T-helper 2 cell treated with Interferon-gamma antibody and Interleukin-4, amounts not matched to agents 5 μg/mL and 100 μg/mL, for 36 hours (primary cell): ENCODE measurements at regions not wholly inside any gene's neighbourhood (a gene's known extent, or its start where the extent isn't known, plus 50 kb on each side); places are given as distances from the start of the nearest gene placed in this dataset.

Experiments used
- DNase-seq: peaks from one replicate; pipeline ENCODE4 v3.0.0; 2021; ENCODE audit warnings: low spot score
- H3K27ac Mint-ChIP-seq: one replicate; pipeline ENCODE4 v1.8.0; 2021; ENCODE audit warnings: mild to moderate bottlenecking, mixed read lengths
- H3K27me3 Mint-ChIP-seq: one replicate; pipeline ENCODE4 v1.8.0; 2021; ENCODE audit warnings: low read depth, mixed read lengths
- H3K36me3 Mint-ChIP-seq: one replicate; pipeline ENCODE4 v1.8.0; 2021; ENCODE audit warnings: low read depth, mixed read lengths
- H3K4me1 Mint-ChIP-seq: one replicate; pipeline ENCODE4 v1.8.0; 2021; ENCODE audit warnings: low read depth, mixed read lengths
- H3K4me3 Mint-ChIP-seq: one replicate; pipeline ENCODE4 v1.8.0; 2022; ENCODE audit warnings: mild to moderate bottlenecking, moderate library complexity, mixed read lengths
- H3K9me3 Mint-ChIP-seq: one replicate; pipeline ENCODE4 v1.8.0; 2021; ENCODE audit warnings: mixed read lengths

- H3K9me3 Mint-ChIP-seq: no peaks in the 10 kb centered on the region
- H3K36me3 Mint-ChIP-seq: no peaks in the 10 kb centered on the region
- DNase-seq: no peak
- H3K27ac Mint-ChIP-seq: no peak overlapping the region
- H3K4me1 Mint-ChIP-seq: no peaks in the 10 kb centered on the region
- H3K27me3 Mint-ChIP-seq: peaks cover 3% of the 10 kb centered on the region
- H3K4me3 Mint-ChIP-seq: no peak overlapping the region
These were observed 506.5 kb upstream of the MKI67 start for GRCh38 chr10:128632694-128633093.

- Mint-ChIP-seq H3K27ac (no peak overlapping the region), H3K9me3 (no peaks in the 10 kb centered on the region), H3K27me3 (peaks cover 3% of the 10 kb centered on the region), H3K4me1 (no peaks in the 10 kb centered on the region), H3K36me3 (no peaks in the 10 kb centered on the region), H3K4me3 (no peak overlapping the region)
- DNase-seq: no peak
These were observed 507.8 kb upstream of the MKI67 start for GRCh38 chr10:128633864-128634540.

- Mint-ChIP-seq H3K9me3 (no peaks in the 10 kb centered on the region), H3K27ac (no peak overlapping the region), H3K36me3 (no peaks in the 10 kb centered on the region), H3K4me1 (no peaks in the 10 kb centered on the region), H3K27me3 (no peaks in the 10 kb centered on the region), H3K4me3 (no peak overlapping the region)
- DNase-seq: no peak
These were observed 515.8 kb upstream of the MKI67 start for GRCh38 chr10:128642023-128642422.

GRCh38 chr10:128642502-128642901 is 516.3 kb upstream of the MKI67 start:
- H3K4me3 Mint-ChIP-seq: no peak overlapping the region
- H3K4me1 Mint-ChIP-seq: no peaks in the 10 kb centered on the region
- no peak for DNase-seq
- H3K9me3 Mint-ChIP-seq: no peaks in the 10 kb centered on the region
- no peaks in the 10 kb centered on the region for H3K36me3 Mint-ChIP-seq
- H3K27me3 Mint-ChIP-seq: no peaks in the 10 kb centered on the region
- no peak overlapping the region for H3K27ac Mint-ChIP-seq

- H3K9me3 Mint-ChIP-seq: no peaks in the 10 kb centered on the region
- DNase-seq: no peak
- no peak overlapping the region for H3K4me3 Mint-ChIP-seq
- H3K4me1 Mint-ChIP-seq: no peaks in the 10 kb centered on the region
- H3K27ac Mint-ChIP-seq: no peak overlapping the region
- no peaks in the 10 kb centered on the region for H3K27me3 Mint-ChIP-seq
- H3K36me3 Mint-ChIP-seq: no peaks in the 10 kb centered on the region
These were observed 517.4 kb upstream of the MKI67 start for GRCh38 chr10:128643658-128644057.

- H3K27me3 Mint-ChIP-seq: no peaks in the 10 kb centered on the region
- DNase-seq: no peak
- H3K4me3 Mint-ChIP-seq: no peak overlapping the region
- H3K9me3 Mint-ChIP-seq: no peaks in the 10 kb centered on the region
- H3K36me3 Mint-ChIP-seq: no peaks in the 10 kb centered on the region
- no peak overlapping the region for H3K27ac Mint-ChIP-seq
- H3K4me1 Mint-ChIP-seq: no peaks in the 10 kb centered on the region
These were observed 519.3 kb upstream of the MKI67 start for GRCh38 chr10:128645486-128645885.

- Mint-ChIP-seq H3K9me3 (no peaks in the 10 kb centered on the region), H3K36me3 (no peaks in the 10 kb centered on the region), H3K4me1 (no peaks in the 10 kb centered on the region), H3K27ac (no peak overlapping the region), H3K27me3 (no peaks in the 10 kb centered on the region), H3K4me3 (no peak overlapping the region)
- DNase-seq: no peak
These were observed 520.7 kb upstream of the MKI67 start for GRCh38 chr10:128646956-128647355.

GRCh38 chr10:128657548-128657947 is 531.3 kb upstream of the MKI67 start:
- no peak overlapping the region for H3K4me3 Mint-ChIP-seq
- DNase-seq: no peak
- H3K4me1 Mint-ChIP-seq: no peaks in the 10 kb centered on the region
- H3K36me3 Mint-ChIP-seq: no peaks in the 10 kb centered on the region
- no peak overlapping the region for H3K27ac Mint-ChIP-seq
- no peaks in the 10 kb centered on the region for H3K9me3 Mint-ChIP-seq
- no peaks in the 10 kb centered on the region for H3K27me3 Mint-ChIP-seq

GRCh38 chr10:128660726-128661125 is 534.5 kb upstream of the MKI67 start:
- DNase-seq: no peak
- Mint-ChIP-seq H3K27me3 (no peaks in the 10 kb centered on the region), H3K4me3 (no peak overlapping the region), H3K36me3 (no peaks in the 10 kb centered on the region), H3K9me3 (no peaks in the 10 kb centered on the region), H3K27ac (no peak overlapping the region), H3K4me1 (no peaks in the 10 kb centered on the region)

GRCh38 chr10:128661404-128662197 is 535.4 kb upstream of the MKI67 start:
- Mint-ChIP-seq H3K4me1 (no peaks in the 10 kb centered on the region), H3K9me3 (no peaks in the 10 kb centered on the region), H3K27ac (no peak overlapping the region), H3K27me3 (no peaks in the 10 kb centered on the region), H3K4me3 (no peak overlapping the region), H3K36me3 (no peaks in the 10 kb centered on the region)
- no peak for DNase-seq

GRCh38 chr10:128662520-128662919 is 536.3 kb upstream of the MKI67 start:
- H3K27me3 Mint-ChIP-seq: no peaks in the 10 kb centered on the region
- no peak for DNase-seq
- no peak overlapping the region for H3K27ac Mint-ChIP-seq
- H3K4me1 Mint-ChIP-seq: no peaks in the 10 kb centered on the region
- H3K36me3 Mint-ChIP-seq: no peaks in the 10 kb centered on the region
- no peak overlapping the region for H3K4me3 Mint-ChIP-seq
- no peaks in the 10 kb centered on the region for H3K9me3 Mint-ChIP-seq

GRCh38 chr10:128664729-128665128 is 538.5 kb upstream of the MKI67 start:
- Mint-ChIP-seq H3K27me3 (no peaks in the 10 kb centered on the region), H3K4me1 (no peaks in the 10 kb centered on the region), H3K36me3 (no peaks in the 10 kb centered on the region), H3K27ac (no peak overlapping the region), H3K9me3 (no peaks in the 10 kb centered on the region), H3K4me3 (no peak overlapping the region)
- no peak for DNase-seq

- no peaks in the 10 kb centered on the region for H3K4me1 Mint-ChIP-seq
- peaks cover 2% of the 10 kb centered on the region for H3K27me3 Mint-ChIP-seq
- no peak overlapping the region for H3K27ac Mint-ChIP-seq
- no peak for DNase-seq
- no peaks in the 10 kb centered on the region for H3K9me3 Mint-ChIP-seq
- no peaks in the 10 kb centered on the region for H3K36me3 Mint-ChIP-seq
- H3K4me3 Mint-ChIP-seq: no peak overlapping the region
These were observed 549.2 kb upstream of the MKI67 start for GRCh38 chr10:128675405-128675804.

GRCh38 chr10:128680116-128680515 is 553.9 kb upstream of the MKI67 start:
- no peak overlapping the region for H3K27ac Mint-ChIP-seq

More at GRCh38 chr10:128680116-128680515, 553.9 kb upstream of the MKI67 start:
- Mint-ChIP-seq H3K4me1 (no peaks in the 10 kb centered on the region), H3K36me3 (no peaks in the 10 kb centered on the region), H3K27me3 (peaks cover 2% of the 10 kb centered on the region), H3K4me3 (no peak overlapping the region), H3K9me3 (no peaks in the 10 kb centered on the region)
- DNase-seq: no peak
